Uterus (tissue), 2 donors: ENCODE measurements at regions not wholly inside any gene's neighbourhood (a gene's known extent, or its start where the extent isn't known, plus 50 kb on each side); places are given as distances from the start of the nearest gene placed in this dataset.

ENCODE experiments used
- CTCF ChIP-seq, 4 experiments: fragments of 200-600 bp in 2 of 4; fragments of 450-650 bp in 2 of 4; sonication (generic) in 2 of 4; IDR thresholded peaks; one replicate each; pipeline ENCODE4 v1.5.1; 2016 to 2019; ENCODE audit warnings: antibody characterized with exemption in 4 of 4, mild to moderate bottlenecking in 2 of 4, moderate library complexity in 1 of 4
- POLR2A ChIP-seq, 2 donors: fragments of 450-650 bp; IDR thresholded peaks; one replicate each; pipeline ENCODE4 v1.6.1; 2016; ENCODE audit warnings: antibody characterized with exemption in 2 of 2, mild to moderate bottlenecking in 1 of 2, moderate library complexity in 1 of 2

- no peak for TF ChIP-seq CTCF (IDR thresholded peaks at IDR 0.05)
- no peak for TF ChIP-seq POLR2A (IDR thresholded peaks at IDR 0.05)
These were observed 1173.5 kb upstream of the AUTS2 start for GRCh38 chr7:68424658-68425297.
